GM19468 (cell line): ENCODE measurements at regions not wholly inside any gene's neighbourhood (a gene's known extent, or its start where the extent isn't known, plus 50 kb on each side); places are given as distances from the start of the nearest gene placed in this dataset.
"Not testable (repeated sequence)": the region's sequence is repeated elsewhere in the genome, so short reads cannot be mapped to it uniquely, and the experiment has no call there.

Source experiments
- ATAC-seq: cut with Tn5 transposase; IDR thresholded peaks from one replicate; pipeline ENCODE4 v1.9.1; 2021; ENCODE audit warnings: mild to moderate bottlenecking, moderate library complexity, moderate number of reproducible peaks; ENCODE audit not compliant: unreplicated experiment; ENCODE audit errors: extremely low read depth

- ATAC-seq: no peak
Observed at GRCh38 chr9:81092057-81092456, 597.3 kb downstream of the TLE1 start.

DNA sequence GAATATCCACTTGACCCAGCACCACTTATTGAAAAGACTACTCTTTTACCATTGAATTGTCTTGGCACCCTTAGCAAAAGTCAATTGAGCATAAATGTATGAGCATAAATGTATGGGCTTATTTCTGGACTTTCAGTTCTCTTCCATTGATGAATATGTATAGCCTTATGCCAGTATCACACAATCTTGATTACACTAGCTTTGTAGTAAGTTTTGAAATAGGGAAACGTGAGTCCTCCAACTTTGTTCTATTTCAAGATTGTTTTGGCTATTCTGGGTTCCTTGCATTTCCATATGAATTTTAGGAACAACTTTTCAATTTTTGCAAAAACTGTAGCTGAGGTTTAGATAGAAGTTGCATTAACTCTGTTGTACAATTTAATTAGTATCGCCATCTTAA is 601.0 kb downstream of the TLE1 start:
- ATAC-seq: no peak

DNA sequence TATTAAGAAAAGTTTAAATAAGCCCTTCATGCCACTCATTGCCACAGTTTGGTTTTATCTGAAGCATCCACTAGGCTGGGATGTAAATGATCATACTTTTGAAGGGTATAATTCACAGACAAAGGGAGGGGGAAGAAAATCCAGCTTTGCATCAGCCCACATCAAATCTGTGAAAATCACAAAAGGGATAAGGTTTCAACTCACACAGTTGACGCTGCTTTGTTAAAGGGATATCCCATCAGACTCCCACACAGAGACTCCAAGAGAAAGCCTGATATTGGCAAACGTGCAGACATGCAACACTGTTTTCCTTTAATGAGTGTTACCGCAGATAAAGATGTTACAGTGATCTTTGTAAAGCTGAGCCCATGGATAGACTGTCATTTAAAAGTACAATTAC is 602.9 kb downstream of the TLE1 start:
- no peak for ATAC-seq

GRCh38 chr9:81083854-81084512 is 605.4 kb downstream of the TLE1 start:
- ATAC-seq: no peak

- no peak for ATAC-seq
Observed at GRCh38 chr9:81083067-81083466, 606.3 kb downstream of the TLE1 start.

DNA sequence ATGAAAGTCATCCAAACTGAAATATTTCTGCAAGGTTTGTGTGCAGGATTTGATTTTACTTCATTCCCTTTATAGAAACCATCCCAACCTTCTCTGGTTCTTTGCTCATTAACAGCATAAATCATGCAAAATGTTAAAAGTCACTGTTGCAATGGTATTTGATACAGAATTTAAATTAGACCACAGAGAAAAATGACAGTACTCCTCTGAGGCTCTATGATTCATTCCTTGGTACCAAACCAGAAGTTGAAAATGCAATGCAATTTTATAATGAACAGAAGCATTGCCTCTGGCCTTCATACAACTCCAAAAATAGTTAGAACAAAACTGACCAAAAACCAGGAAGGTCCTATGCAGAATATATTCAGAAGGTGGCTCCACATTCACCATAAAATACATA is 607.1 kb downstream of the TLE1 start:
- no peak for ATAC-seq

DNA sequence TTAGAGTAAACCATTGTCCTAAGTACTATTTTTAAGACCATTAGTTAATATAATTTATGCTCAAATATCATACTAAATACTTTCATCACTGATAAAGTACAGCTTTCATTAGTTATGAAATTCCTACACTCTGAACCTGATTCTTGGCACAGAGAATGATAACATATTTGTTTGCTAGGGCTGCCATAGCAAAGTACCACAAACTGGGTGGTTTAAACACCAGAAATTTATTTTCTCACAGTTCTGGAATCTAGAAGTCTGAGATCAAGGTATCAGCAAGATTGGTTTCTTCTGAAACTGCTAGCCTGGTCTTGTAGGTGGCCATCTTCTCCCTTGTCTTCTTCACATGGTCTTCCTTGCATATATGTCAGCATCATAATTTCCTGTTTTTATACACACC is 608.4 kb downstream of the TLE1 start:
- ATAC-seq: no peak

DNA sequence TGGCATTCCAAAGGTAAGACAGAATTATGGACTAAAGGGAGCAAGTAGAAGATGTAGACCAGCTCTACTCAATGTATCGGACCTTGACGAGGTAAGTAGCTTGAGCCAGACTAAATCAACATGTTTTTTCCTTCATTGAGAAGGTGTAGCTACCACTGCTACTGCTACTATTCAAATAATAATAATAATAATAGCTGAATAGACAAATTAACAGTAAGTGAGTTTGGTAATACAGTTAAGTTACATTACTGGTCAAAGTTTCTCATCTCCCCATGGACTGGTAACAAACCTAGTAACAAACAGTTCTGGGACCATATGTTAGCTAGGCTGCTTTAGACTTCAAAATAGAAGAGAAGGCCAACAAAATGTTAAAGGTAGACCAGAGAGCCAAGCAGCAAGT is 609.2 kb downstream of the TLE1 start:
- ATAC-seq: no peak

- ATAC-seq: no peak
Observed at GRCh38 chr9:81079055-81079454, 610.3 kb downstream of the TLE1 start.

GRCh38 chr9:81078555-81078954 is 610.8 kb downstream of the TLE1 start:
- ATAC-seq: no peak

DNA sequence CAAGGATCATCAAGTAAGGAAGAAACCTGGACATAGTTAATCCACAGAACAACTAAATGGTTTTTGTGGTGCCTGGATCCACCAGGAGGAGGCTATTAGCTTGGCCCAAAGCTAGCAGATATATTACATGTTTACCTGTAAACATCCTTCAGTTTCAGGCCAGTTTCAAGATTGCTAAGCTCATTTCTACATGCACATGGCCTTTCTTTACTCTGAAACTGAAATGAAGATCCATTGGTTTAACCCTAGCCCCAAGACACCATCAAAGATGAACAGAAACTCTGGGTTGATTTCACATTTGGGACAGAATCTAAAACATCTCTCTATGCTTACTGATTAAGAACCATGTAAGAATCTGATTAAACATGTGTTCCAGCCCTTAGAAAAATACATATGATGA is 611.8 kb downstream of the TLE1 start:
- no peak for ATAC-seq

GRCh38 chr9:81076131-81076530 is 613.2 kb downstream of the TLE1 start:
- ATAC-seq: no peak

DNA sequence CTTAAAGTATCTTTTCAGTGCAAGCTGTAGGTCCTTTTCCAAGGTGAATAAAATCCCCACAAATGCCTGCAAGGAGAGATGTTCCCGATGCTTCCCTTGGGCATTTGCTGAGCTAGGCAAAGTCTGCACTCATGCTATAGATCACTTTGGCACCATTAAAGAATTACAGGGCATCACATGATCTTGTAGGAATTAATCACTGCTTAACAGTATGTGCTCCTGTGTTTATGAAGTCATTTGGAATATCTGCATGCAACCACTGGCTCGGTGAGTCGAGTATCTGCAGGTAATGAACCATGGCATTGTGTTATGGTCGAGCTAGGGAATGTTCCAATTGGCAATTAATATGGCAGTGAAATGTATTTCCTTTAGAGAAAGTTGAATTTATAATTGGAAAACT is 615.1 kb downstream of the TLE1 start:
- ATAC-seq: no peak

GRCh38 chr9:81073821-81074220 is 615.5 kb downstream of the TLE1 start:
- no peak for ATAC-seq

- no peak for ATAC-seq
Observed at GRCh38 chr9:81072758-81073157, 616.6 kb downstream of the TLE1 start.

- ATAC-seq: no peak
Observed at GRCh38 chr9:81071108-81071507, 618.2 kb downstream of the TLE1 start.

GRCh38 chr9:81070689-81071088 is 618.7 kb downstream of the TLE1 start:
- no peak for ATAC-seq

- no peak for ATAC-seq
Observed at GRCh38 chr9:81069923-81070322, 619.4 kb downstream of the TLE1 start.

- ATAC-seq: no peak
Observed at GRCh38 chr9:81069038-81069795, 620.1 kb downstream of the TLE1 start.

DNA sequence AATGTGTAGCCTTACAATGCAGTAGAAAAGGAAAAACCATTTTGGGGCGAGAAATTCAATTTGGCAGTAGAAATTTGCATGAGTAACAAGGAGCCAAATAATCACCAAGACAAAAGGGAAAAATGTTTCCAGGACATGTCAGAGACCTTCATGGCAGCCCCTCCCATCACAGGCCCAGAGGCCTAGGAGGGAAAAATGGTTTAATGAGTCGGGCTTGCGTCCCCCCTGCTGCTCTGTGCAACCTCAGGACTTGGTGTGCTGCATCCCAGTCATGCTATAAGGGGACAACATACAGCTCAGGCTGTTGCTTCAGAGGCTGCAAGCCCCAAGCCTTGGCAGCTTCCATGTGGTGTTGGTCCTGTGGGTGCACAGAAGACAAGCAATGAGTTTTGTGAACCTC is 626.4 kb downstream of the TLE1 start:
- not testable (repeated sequence) for ATAC-seq

- ATAC-seq: no peak
Observed at GRCh38 chr9:81058782-81059181, 630.6 kb downstream of the TLE1 start.
